ENCODE measurements at regions not wholly inside any gene's neighbourhood (a gene's known extent, or its start where the extent isn't known, plus 50 kb on each side); places are given as distances from the start of the nearest gene placed in this dataset.

- no peaks in the 10 kb centered on the region for H3K27me3 ChIP-seq (ENCODE audit: insufficient read depth, poor library complexity, severe bottlenecking)
- H3K4me1 ChIP-seq (ENCODE audit: insufficient read depth, poor library complexity, severe bottlenecking): peaks cover 10% of the 10 kb centered on the region
- no peak for TF ChIP-seq CTCF (IDR thresholded peaks at IDR 0.05; ENCODE audit: poor library complexity, severe bottlenecking)
- ATAC-seq (ENCODE audit: low read depth) (peak; percentile 62), DNase-seq (ENCODE audit: low spot score) (no peak)
- H3K4me3 ChIP-seq (ENCODE audit: severe bottlenecking): no peak overlapping the region
- H3K36me3 ChIP-seq (ENCODE audit: low read depth): no peaks in the 10 kb centered on the region
- H3K9me3 ChIP-seq (ENCODE audit: severe bottlenecking): no peaks in the 10 kb centered on the region
- H3K27ac ChIP-seq (ENCODE audit: poor library complexity, severe bottlenecking): no peak overlapping the region
Measured at GRCh38 chr1:112332176-112333150, 63.6 kb upstream of the CTTNBP2NL start.

- Histone ChIP-seq H3K4me1 (ENCODE audit: insufficient read depth, poor library complexity, severe bottlenecking) (peaks cover 10% of the 10 kb centered on the region), H3K9me3 (ENCODE audit: severe bottlenecking) (no peaks in the 10 kb centered on the region), H3K27ac (ENCODE audit: poor library complexity, severe bottlenecking) (no peak overlapping the region), H3K4me3 (ENCODE audit: severe bottlenecking) (no peak overlapping the region), H3K27me3 (ENCODE audit: insufficient read depth, poor library complexity, severe bottlenecking) (no peaks in the 10 kb centered on the region), H3K36me3 (ENCODE audit: low read depth) (no peaks in the 10 kb centered on the region)
- no peak for TF ChIP-seq CTCF (IDR thresholded peaks at IDR 0.05; ENCODE audit: poor library complexity, severe bottlenecking)
- DNase-seq (ENCODE audit: low spot score) (no peak), ATAC-seq (ENCODE audit: low read depth) (peak; percentile 50; the same call in 1 of the 3 replicates)
Measured at GRCh38 chr1:112335351-112335750, 60.7 kb upstream of the CTTNBP2NL start.

GRCh38 chr1:112337028-112337531, 58.9 kb upstream of the CTTNBP2NL start:
- DNase-seq (ENCODE audit: low spot score) (no peak), ATAC-seq (ENCODE audit: low read depth) (peak; percentile 62; the same call in 1 of the 3 replicates)
- Histone ChIP-seq H3K27ac (ENCODE audit: poor library complexity, severe bottlenecking) (no peak overlapping the region), H3K4me1 (ENCODE audit: insufficient read depth, poor library complexity, severe bottlenecking) (peaks cover 10% of the 10 kb centered on the region), H3K4me3 (ENCODE audit: severe bottlenecking) (no peak overlapping the region), H3K9me3 (ENCODE audit: severe bottlenecking) (no peaks in the 10 kb centered on the region), H3K36me3 (ENCODE audit: low read depth) (no peaks in the 10 kb centered on the region), H3K27me3 (ENCODE audit: insufficient read depth, poor library complexity, severe bottlenecking) (no peaks in the 10 kb centered on the region)
- peak; percentile 73 for TF ChIP-seq CTCF (IDR thresholded peaks at IDR 0.05; ENCODE audit: poor library complexity, severe bottlenecking)

- H3K27ac ChIP-seq (ENCODE audit: poor library complexity, severe bottlenecking): no peak overlapping the region
- H3K4me3 ChIP-seq (ENCODE audit: severe bottlenecking): no peak overlapping the region
- H3K36me3 ChIP-seq (ENCODE audit: low read depth): no peaks in the 10 kb centered on the region
- TF ChIP-seq CTCF (IDR thresholded peaks at IDR 0.05; ENCODE audit: poor library complexity, severe bottlenecking): no peak
- no peaks in the 10 kb centered on the region for H3K9me3 ChIP-seq (ENCODE audit: severe bottlenecking)
- DNase-seq (ENCODE audit: low spot score): no peak
- no peak for ATAC-seq (ENCODE audit: low read depth)
- no peaks in the 10 kb centered on the region for H3K4me1 ChIP-seq (ENCODE audit: insufficient read depth, poor library complexity, severe bottlenecking)
- no peaks in the 10 kb centered on the region for H3K27me3 ChIP-seq (ENCODE audit: insufficient read depth, poor library complexity, severe bottlenecking)
Measured at GRCh38 chr1:112341986-112342385, 54.0 kb upstream of the CTTNBP2NL start.
